ENCODE measurements at regions not wholly inside any gene's neighbourhood (a gene's known extent, or its start where the extent isn't known, plus 50 kb on each side); places are given as distances from the start of the nearest gene placed in this dataset.
"Not testable (repeated sequence)": the region's sequence is repeated elsewhere in the genome, so short reads cannot be mapped to it uniquely, and the experiment has no call there.

GRCh38 chr9:78438780-78439179 lies 141.9 kb downstream of the PSAT1 start:
- no peak for DNase-seq (ENCODE audit: low read depth)

GRCh38 chr9:78439190-78439865 lies 142.4 kb downstream of the PSAT1 start:
- peak; percentile 84 for DNase-seq (ENCODE audit: low read depth)

- DNase-seq (ENCODE audit: low read depth): peak; percentile 4
Observed at GRCh38 chr9:78439866-78440830, 143.2 kb downstream of the PSAT1 start.

- no peak for DNase-seq (ENCODE audit: low read depth)
Observed at GRCh38 chr9:78441396-78441795, 144.5 kb downstream of the PSAT1 start.

- DNase-seq (ENCODE audit: low read depth): no peak
Observed at GRCh38 chr9:78441822-78442431, 145.0 kb downstream of the PSAT1 start.

GRCh38 chr9:78442577-78442976 lies 145.7 kb downstream of the PSAT1 start:
- not testable (repeated sequence) for DNase-seq (ENCODE audit: low read depth)

GRCh38 chr9:78443946-78444345 lies 147.0 kb downstream of the PSAT1 start:
- no peak for DNase-seq (ENCODE audit: low read depth)

GRCh38 chr9:78448960-78449673 lies 152.2 kb downstream of the PSAT1 start:
- no peak for DNase-seq (ENCODE audit: low read depth)

- no peak for DNase-seq (ENCODE audit: low read depth)
Observed at GRCh38 chr9:78453450-78453849, 156.5 kb downstream of the PSAT1 start.

GRCh38 chr9:78462611-78463010 lies 165.7 kb downstream of the PSAT1 start:
- DNase-seq (ENCODE audit: low read depth): peak; percentile 54

GRCh38 chr9:78463750-78464149 lies 166.8 kb downstream of the PSAT1 start:
- no peak for DNase-seq (ENCODE audit: low read depth)

- DNase-seq (ENCODE audit: low read depth): no peak
Observed at GRCh38 chr9:78468231-78468630, 171.3 kb downstream of the PSAT1 start.

- no peak for DNase-seq (ENCODE audit: low read depth)
Observed at GRCh38 chr9:78468974-78469576, 172.2 kb downstream of the PSAT1 start.

GRCh38 chr9:78470216-78470615 lies 173.3 kb downstream of the PSAT1 start:
- peak; percentile 3 for DNase-seq (ENCODE audit: low read depth)

- DNase-seq (ENCODE audit: low read depth): no peak
Observed at GRCh38 chr9:78470741-78471140, 173.8 kb downstream of the PSAT1 start.

- no peak for DNase-seq (ENCODE audit: low read depth)
Observed at GRCh38 chr9:78472111-78472510, 175.2 kb downstream of the PSAT1 start.

GRCh38 chr9:78479441-78479840 lies 182.5 kb downstream of the PSAT1 start:
- DNase-seq (ENCODE audit: low read depth): no peak

- DNase-seq (ENCODE audit: low read depth): no peak
Observed at GRCh38 chr9:78486661-78487060, 189.7 kb downstream of the PSAT1 start.

- DNase-seq (ENCODE audit: low read depth): no peak
Observed at GRCh38 chr9:78490231-78490630, 193.3 kb downstream of the PSAT1 start.

- no peak for DNase-seq (ENCODE audit: low read depth)
Observed at GRCh38 chr9:78491402-78491801, 194.5 kb downstream of the PSAT1 start.

GRCh38 chr9:78493166-78493742 lies 196.3 kb downstream of the PSAT1 start:
- DNase-seq (ENCODE audit: low read depth): no peak
